H9 (cell line): ENCODE measurements at regions not wholly inside any gene's neighbourhood (a gene's known extent, or its start where the extent isn't known, plus 50 kb on each side); places are given as distances from the start of the nearest gene placed in this dataset.

Source experiments
- DNase-seq: peaks from one replicate; pipeline ENCODE4 v3.0.0-alpha.2; 2017
- H2AFZ ChIP-seq: one replicate; pipeline ENCODE4 v1.6.1; 2013; ENCODE audit warnings: mild to moderate bottlenecking, low read length, control low read depth, moderate library complexity
- H2AK5ac ChIP-seq: 2 replicates; pipeline ENCODE4 v1.6.1; 2013; ENCODE audit warnings: low read length, control low read depth, mixed read lengths; ENCODE audit not compliant: insufficient read length
- H2BK120ac ChIP-seq: one replicate; pipeline ENCODE4 v1.6.1; 2013; ENCODE audit warnings: low read depth, mild to moderate bottlenecking, low read length, control low read depth, inconsistent platforms; ENCODE audit not compliant: poor library complexity, severe bottlenecking
- H2BK12ac ChIP-seq: 2 replicates; pipeline ENCODE4 v1.6.1; 2013; ENCODE audit warnings: low read length, control low read depth, mixed read lengths, low read depth; ENCODE audit not compliant: insufficient read length
- H2BK15ac ChIP-seq: 2 replicates; pipeline ENCODE4 v1.6.1; 2013; ENCODE audit warnings: low read depth, low read length, control low read depth
- H2BK20ac ChIP-seq: one replicate; pipeline ENCODE4 v1.6.1; 2013; ENCODE audit warnings: low read depth, mild to moderate bottlenecking, low read length, control low read depth, inconsistent platforms; ENCODE audit not compliant: poor library complexity, severe bottlenecking
- H2BK5ac ChIP-seq: 2 replicates; pipeline ENCODE4 v1.6.1; 2013; ENCODE audit warnings: low read length, control low read depth, mixed read lengths; ENCODE audit not compliant: insufficient read length
- H3K14ac ChIP-seq: 2 replicates; pipeline ENCODE4 v1.6.1; 2013; ENCODE audit warnings: low read length, control low read depth; ENCODE audit not compliant: insufficient read depth
- H3K18ac ChIP-seq: 2 replicates; pipeline ENCODE4 v1.6.1; 2013; ENCODE audit warnings: low read depth, mild to moderate bottlenecking, mixed read lengths, low read length, control low read depth; ENCODE audit not compliant: insufficient read length
- H3K23ac ChIP-seq: 2 replicates; pipeline ENCODE4 v1.6.1; 2013; ENCODE audit warnings: low read length, control low read depth, mixed read lengths, low read depth; ENCODE audit not compliant: insufficient read length
- H3K23me2 ChIP-seq: 2 replicates; pipeline ENCODE4 v1.6.1; 2013; ENCODE audit warnings: low read depth, mild to moderate bottlenecking, mixed read lengths, low read length, control low read depth; ENCODE audit not compliant: insufficient read length, poor library complexity, severe bottlenecking
- H3K27ac ChIP-seq: 2 replicates; pipeline ENCODE4 v1.5.1; 2013; ENCODE audit warnings: low read length, control low read depth, mixed read lengths, low read depth; ENCODE audit not compliant: insufficient read length
- H3K27me3 ChIP-seq: 2 replicates; pipeline ENCODE4 v1.6.1; 2013; ENCODE audit warnings: low read length, control low read depth, inconsistent platforms; ENCODE audit not compliant: insufficient read depth
- H3K4ac ChIP-seq: 2 replicates; pipeline ENCODE4 v1.6.1; 2013; ENCODE audit warnings: low read depth, mild to moderate bottlenecking, control low read depth, inconsistent platforms, low read length, moderate library complexity
- H3K4me1 ChIP-seq: 2 replicates; pipeline ENCODE4 v1.6.1; 2013; ENCODE audit warnings: low read length, control low read depth, inconsistent platforms; ENCODE audit not compliant: insufficient read depth
- H3K4me2 ChIP-seq: 2 replicates; pipeline ENCODE4 v1.6.1; 2013; ENCODE audit warnings: low read length, control low read depth, mixed read lengths; ENCODE audit not compliant: insufficient read length, insufficient read depth
- H3K56ac ChIP-seq: 2 replicates; pipeline ENCODE4 v1.6.1; 2013; ENCODE audit warnings: low read depth, mild to moderate bottlenecking, mixed read lengths, low read length, control low read depth; ENCODE audit not compliant: insufficient read length
- H3K79me1 ChIP-seq: 2 replicates; pipeline ENCODE4 v1.6.1; 2013; ENCODE audit warnings: low read depth, mild to moderate bottlenecking, moderate library complexity, low read length, control low read depth, inconsistent platforms; ENCODE audit not compliant: insufficient read depth, poor library complexity, severe bottlenecking
- H3K79me2 ChIP-seq: 2 replicates; pipeline ENCODE4 v1.6.1; 2013; ENCODE audit warnings: low read length, control low read depth, inconsistent platforms; ENCODE audit not compliant: insufficient read depth
- H3K9ac ChIP-seq: 2 replicates; pipeline ENCODE4 v1.6.1; 2013; ENCODE audit warnings: low read length, control low read depth, mixed read lengths; ENCODE audit not compliant: insufficient read length; ENCODE audit errors: extremely low read depth
- H3K9me3 ChIP-seq: one replicate; pipeline ENCODE4 v1.6.1; 2013; ENCODE audit warnings: low read depth, low read length, inconsistent platforms; ENCODE audit not compliant: control insufficient read depth
- H3T11ph ChIP-seq: one replicate; pipeline ENCODE4 v1.6.1; 2013; ENCODE audit warnings: mild to moderate bottlenecking, low read length, control low read depth, inconsistent platforms
- H4K20me1 ChIP-seq: one replicate; pipeline ENCODE4 v1.6.1; 2013; ENCODE audit not compliant: control insufficient read depth, insufficient read length, insufficient read depth
- H4K5ac ChIP-seq: 2 replicates; pipeline ENCODE4 v1.6.1; 2013; ENCODE audit warnings: low read depth, mild to moderate bottlenecking, mixed read lengths, low read length, control low read depth; ENCODE audit not compliant: insufficient read length
- H4K8ac ChIP-seq: replicated peaks from 2 replicates; pipeline ENCODE4 v1.6.1; 2013; ENCODE audit warnings: low read length, control low read depth, mixed read lengths, low read depth; ENCODE audit not compliant: insufficient read length
- H4K91ac ChIP-seq: 2 replicates; pipeline ENCODE4 v1.6.1; 2013; ENCODE audit warnings: low read depth, mild to moderate bottlenecking, moderate library complexity, mixed read lengths, low read length, control low read depth; ENCODE audit not compliant: insufficient read length
- H3K27ac Mint-ChIP-seq, 3 experiments: 2 replicates in 2 of 3; 3 replicates in 1 of 3; pipeline ENCODE4 v1.8.0; 2020 to 2021; ENCODE audit warnings: mixed read lengths in 3 of 3, mild to moderate bottlenecking in 1 of 3, moderate library complexity in 1 of 3
- H3K27me3 Mint-ChIP-seq: 2 replicates; pipeline ENCODE4 v1.8.0; 2021; ENCODE audit warnings: low read depth, mild to moderate bottlenecking, moderate library complexity, mixed read lengths
- H3K36me3 Mint-ChIP-seq, 3 experiments: 2 replicates in 2 of 3; 3 replicates in 1 of 3; pipeline ENCODE4 v1.8.0; 2020 to 2021; ENCODE audit warnings: low read depth in 3 of 3, mixed read lengths in 3 of 3; ENCODE audit not compliant: insufficient read depth in 1 of 3
- H3K4me1 Mint-ChIP-seq, 2 experiments: 2 replicates each; pipeline ENCODE4 v1.8.0; 2020; ENCODE audit warnings: mixed read lengths in 2 of 2
- H3K4me3 Mint-ChIP-seq, 2 experiments: 2 replicates in 1 of 2; 3 replicates in 1 of 2; pipeline ENCODE4 v1.8.0; 2020 to 2021; ENCODE audit warnings: mild to moderate bottlenecking in 2 of 2, mixed read lengths in 2 of 2, moderate library complexity in 1 of 2
- H3K9me3 Mint-ChIP-seq, 2 experiments: 2 replicates in 1 of 2; 3 replicates in 1 of 2; pipeline ENCODE4 v1.8.0; 2020; ENCODE audit warnings: mild to moderate bottlenecking in 2 of 2, mixed read lengths in 2 of 2, moderate library complexity in 1 of 2
- CTCF ChIP-seq: fragments of 200-600 bp; sonication (generic); conservative IDR thresholded peaks from 3 replicates; pipeline ENCODE4 v1.8.0; 2021; ENCODE audit warnings: antibody characterized with exemption, mild to moderate bottlenecking
- WGBS: extraction: QIAGEN DNeasy Blood & Tissue Kit; methylation state at CpG from one replicate; pipeline ENCODE4 v1.1.7; 2013; ENCODE audit warnings: missing lambda C conversion rate, low lambda C conversion rate, mixed read lengths; ENCODE audit not compliant: insufficient read length; ENCODE audit errors: extremely low coverage; 5-methylcytosine and 5-hydroxymethylcytosine counted together

DNA sequence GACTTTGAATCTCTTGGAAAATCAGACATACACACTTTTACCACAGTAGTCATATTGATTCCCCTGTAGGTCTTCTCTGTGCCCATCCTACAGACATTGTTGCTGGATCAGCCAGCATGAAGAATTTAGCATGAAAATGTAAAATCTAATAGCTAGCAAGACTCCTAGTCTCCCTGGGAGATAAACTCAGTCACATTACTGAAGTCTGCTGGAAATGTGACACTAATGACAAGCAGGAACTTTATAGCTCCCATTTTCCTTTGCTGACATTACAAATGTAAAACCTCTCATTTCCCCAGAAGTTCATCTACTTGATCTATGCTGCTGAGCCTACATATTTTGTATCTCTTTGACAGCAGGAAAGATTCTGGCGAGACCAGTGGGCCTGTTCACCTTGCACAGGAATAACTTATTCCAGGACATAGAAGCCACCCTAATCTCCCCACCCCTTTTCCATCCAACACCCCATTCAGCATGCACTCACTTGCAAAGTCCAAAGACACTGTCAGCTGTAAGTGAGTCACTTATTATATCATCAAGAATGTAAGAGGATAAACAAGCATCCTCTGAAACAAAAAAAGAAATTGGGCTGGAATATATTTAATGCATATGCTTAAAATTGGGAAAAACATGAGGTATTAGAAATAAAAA lies 648.3 kb upstream of the PKDCC start:
- H3K4me1 Mint-ChIP-seq: peaks cover 11% of the 10 kb centered on the region in 2 experiments
- H3K9me3 ChIP-seq: peaks cover 8% of the 10 kb centered on the region
- H3K14ac ChIP-seq: no peak overlapping the region
- H3K27ac Mint-ChIP-seq: no peak overlapping the region
- H3K23ac ChIP-seq: no peak overlapping the region
- no peaks in the 10 kb centered on the region; the same call in 1 of the 2 replicates for H3K4me1 ChIP-seq
- H2BK5ac ChIP-seq: no peak overlapping the region
- H3K18ac ChIP-seq: no peak overlapping the region
- H2AK5ac ChIP-seq: no peak overlapping the region
- no peak overlapping the region for H2BK15ac ChIP-seq
- H4K5ac ChIP-seq: no peak overlapping the region
- WGBS: no CpG with 5 or more reads among the region's 1 CpG
- no peak overlapping the region for H2AFZ ChIP-seq
- H3K79me2 ChIP-seq: no peaks in the 10 kb centered on the region
- no peak overlapping the region for H4K91ac ChIP-seq
- no peak overlapping the region for H3T11ph ChIP-seq
- no peak for TF ChIP-seq CTCF
- no peak overlapping the region for H2BK120ac ChIP-seq
- H3K4me3 Mint-ChIP-seq: no peak overlapping the region
- no peak overlapping the region for H3K4me2 ChIP-seq
- no peak overlapping the region for H3K4ac ChIP-seq
- peaks cover 17 to 26% (median 23%) of the 10 kb centered on the region in 3 experiments for H3K36me3 Mint-ChIP-seq
- DNase-seq: no peak
- H2BK12ac ChIP-seq: no peak overlapping the region
- no peak overlapping the region for H2BK20ac ChIP-seq
- H3K27ac ChIP-seq: no peak overlapping the region
- H4K8ac ChIP-seq: no peak overlapping the region
- no peaks in the 10 kb centered on the region for H4K20me1 ChIP-seq
- H3K79me1 ChIP-seq: no peaks in the 10 kb centered on the region
- H3K9me3 Mint-ChIP-seq: peaks cover 20 to 23% of the 10 kb centered on the region in 2 experiments
- no peak overlapping the region for H3K9ac ChIP-seq
- H3K56ac ChIP-seq: no peak overlapping the region
- no peaks in the 10 kb centered on the region for H3K23me2 ChIP-seq
- no peaks in the 10 kb centered on the region for H3K27me3 ChIP-seq
- no peaks in the 10 kb centered on the region; the same call in 1 of the 2 replicates for H3K27me3 Mint-ChIP-seq
